Panc1 (cell line): ENCODE measurements at regions not wholly inside any gene's neighbourhood (a gene's known extent, or its start where the extent isn't known, plus 50 kb on each side); places are given as distances from the start of the nearest gene placed in this dataset.

ENCODE experiments used
- ATAC-seq: fragments of 200-7000 bp; cut with Tn5 transposase; 2 replicates; pipeline ENCODE4 v1.9.1; 2020; ENCODE audit warnings: mild to moderate bottlenecking, moderate library complexity
- BruUV-seq: library from RNA; stranded (reverse); fragments of 400-500 nt; replicated peaks from 2 replicates; lab custom pipeline; 2021; lab: Mats Ljungman, UMichigan
- CTCF ChIA-PET: fragments of 300-600 bp; sonication (Branson Sonifier 250); formaldehyde crosslinking; loops from one replicate; lab custom pipeline; 2022; ENCODE audit warnings: antibody characterized with exemption; lab: Charles Lee
- POLR2A ChIA-PET: fragments of 300-600 bp; sonication (Branson Sonifier 250); formaldehyde crosslinking; loops from one replicate; lab custom pipeline; 2022; ENCODE audit warnings: antibody characterized with exemption; lab: Charles Lee
- DNase-seq: peaks from one replicate; pipeline ENCODE4 v3.0.0-alpha.2; 2010; ENCODE audit warnings: low read depth, low spot score
- H3K27ac ChIP-seq: 2 replicates; pipeline ENCODE4 v1.5.1; 2011; ENCODE audit warnings: mild to moderate bottlenecking, low read length, inconsistent platforms
- H3K27me3 ChIP-seq: fragments of 200-500 bp; sonication (Bioruptor generic); 2 replicates; pipeline ENCODE4 v1.6.0; 2014; ENCODE audit warnings: low read length, inconsistent platforms; ENCODE audit not compliant: control insufficient read depth, insufficient read depth
- H3K36me3 ChIP-seq: fragments of 200-500 bp; sonication (Bioruptor generic); 2 replicates; pipeline ENCODE4 v1.5.1; 2014; ENCODE audit warnings: inconsistent platforms, mild to moderate bottlenecking, low read length, moderate library complexity; ENCODE audit not compliant: control insufficient read depth, insufficient read depth
- H3K4me1 ChIP-seq: 2 replicates; pipeline ENCODE4 v1.5.1; 2011; ENCODE audit warnings: inconsistent platforms, mild to moderate bottlenecking, low read length, moderate library complexity; ENCODE audit not compliant: control insufficient read depth, insufficient read depth
- H3K4me3 ChIP-seq, 2 experiments: 2 replicates each; pipeline ENCODE4 v1.5.1; 2011 to 2012; ENCODE audit warnings: low read depth in 2 of 2, low read length in 2 of 2, mild to moderate bottlenecking in 2 of 2, inconsistent platforms in 1 of 2, moderate library complexity in 1 of 2
- H3K9me3 ChIP-seq: fragments of 200-500 bp; sonication (Bioruptor generic); 2 replicates; pipeline ENCODE4 v1.5.1; 2014; ENCODE audit warnings: low read depth, mild to moderate bottlenecking, inconsistent platforms, low read length, moderate library complexity; ENCODE audit not compliant: control insufficient read depth, insufficient read depth
- POLR2AphosphoS5 ChIP-seq: IDR thresholded peaks from 2 replicates; pipeline ENCODE4 v1.6.1; 2012; ENCODE audit warnings: mild to moderate bottlenecking, low read depth, low read length, moderate library complexity
- SIN3A ChIP-seq: IDR thresholded peaks from 2 replicates; pipeline ENCODE4 v1.6.1; 2012; ENCODE audit warnings: low read depth, mild to moderate bottlenecking, low read length, moderate library complexity, borderline replicate concordance; ENCODE audit not compliant: insufficient read depth
- TCF7L2 ChIP-seq: IDR thresholded peaks from 2 replicates; pipeline ENCODE4 v1.6.1; 2011; ENCODE audit warnings: mild to moderate bottlenecking, low read depth, low read length, inconsistent platforms
- in situ Hi-C: cut with HindIII; loops from 2 replicates; pipeline ENCODE4 v1.10.0; 2016; ENCODE audit warnings: low sequenced_read_pairs, low pct_unique_long_range_greater_than_20kb
- intact Hi-C: fragments of 100-400 bp; cut with micrococcal nuclease; formaldehyde crosslinking; loops from one replicate; pipeline ENCODE4 v1.10.0; 2022; ENCODE audit not compliant: unreplicated experiment
- TF ChIP-seq, protein P1 (sequence below), 2 experiments: IDR thresholded peaks; 2 replicates each; pipeline ENCODE4 v1.6.1; 2011 to 2012; ENCODE audit warnings: low read depth in 2 of 2, control low read depth in 1 of 2, low read length in 1 of 2, mild to moderate bottlenecking in 1 of 2, moderate library complexity in 1 of 2; ENCODE audit not compliant: insufficient read depth in 1 of 2
- TF ChIP-seq, protein P2 (sequence below): fragments of 450-650 bp; IDR thresholded peaks from 2 replicates; pipeline ENCODE4 v1.5.1; 2017; ENCODE audit warnings: mild to moderate bottlenecking

DNA sequence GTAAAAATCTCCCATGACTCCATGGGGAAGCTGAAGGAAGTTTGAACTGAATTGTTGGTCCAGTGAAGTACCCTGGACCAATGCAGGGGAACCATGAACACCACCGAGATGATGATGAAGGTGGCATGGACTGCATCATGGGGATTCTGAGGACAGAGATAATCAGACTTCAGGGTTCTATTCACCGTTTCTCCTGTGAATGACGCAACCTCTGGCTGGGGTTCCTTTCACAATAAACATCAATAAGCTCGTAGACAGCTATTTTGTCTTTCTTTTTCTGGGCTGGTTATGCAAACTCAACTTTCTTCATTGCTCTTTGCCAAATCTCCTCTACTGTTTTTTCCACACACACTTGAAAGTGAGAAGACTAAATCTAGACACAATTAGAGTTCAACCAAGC lies 87.9 kb upstream of the NKX2-2 start:
- H3K27ac ChIP-seq = no peak overlapping the region
- DNase-seq (no peak), ATAC-seq (no peak)
- H3K36me3 ChIP-seq = no peaks in the 10 kb centered on the region
- ChIA-PET POLR2A (no interaction called here), CTCF (no interaction called here)
- TF ChIP-seq TCF7L2 (no peak), SIN3A (no peak), POLR2AphosphoS5 (no peak)
- TF ChIP-seq, protein P1, sequence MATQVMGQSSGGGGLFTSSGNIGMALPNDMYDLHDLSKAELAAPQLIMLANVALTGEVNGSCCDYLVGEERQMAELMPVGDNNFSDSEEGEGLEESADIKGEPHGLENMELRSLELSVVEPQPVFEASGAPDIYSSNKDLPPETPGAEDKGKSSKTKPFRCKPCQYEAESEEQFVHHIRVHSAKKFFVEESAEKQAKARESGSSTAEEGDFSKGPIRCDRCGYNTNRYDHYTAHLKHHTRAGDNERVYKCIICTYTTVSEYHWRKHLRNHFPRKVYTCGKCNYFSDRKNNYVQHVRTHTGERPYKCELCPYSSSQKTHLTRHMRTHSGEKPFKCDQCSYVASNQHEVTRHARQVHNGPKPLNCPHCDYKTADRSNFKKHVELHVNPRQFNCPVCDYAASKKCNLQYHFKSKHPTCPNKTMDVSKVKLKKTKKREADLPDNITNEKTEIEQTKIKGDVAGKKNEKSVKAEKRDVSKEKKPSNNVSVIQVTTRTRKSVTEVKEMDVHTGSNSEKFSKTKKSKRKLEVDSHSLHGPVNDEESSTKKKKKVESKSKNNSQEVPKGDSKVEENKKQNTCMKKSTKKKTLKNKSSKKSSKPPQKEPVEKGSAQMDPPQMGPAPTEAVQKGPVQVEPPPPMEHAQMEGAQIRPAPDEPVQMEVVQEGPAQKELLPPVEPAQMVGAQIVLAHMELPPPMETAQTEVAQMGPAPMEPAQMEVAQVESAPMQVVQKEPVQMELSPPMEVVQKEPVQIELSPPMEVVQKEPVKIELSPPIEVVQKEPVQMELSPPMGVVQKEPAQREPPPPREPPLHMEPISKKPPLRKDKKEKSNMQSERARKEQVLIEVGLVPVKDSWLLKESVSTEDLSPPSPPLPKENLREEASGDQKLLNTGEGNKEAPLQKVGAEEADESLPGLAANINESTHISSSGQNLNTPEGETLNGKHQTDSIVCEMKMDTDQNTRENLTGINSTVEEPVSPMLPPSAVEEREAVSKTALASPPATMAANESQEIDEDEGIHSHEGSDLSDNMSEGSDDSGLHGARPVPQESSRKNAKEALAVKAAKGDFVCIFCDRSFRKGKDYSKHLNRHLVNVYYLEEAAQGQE (IDR thresholded peaks at IDR 0.05; ENCODE audit: insufficient read depth in 1 of 2, low read depth in 2 of 2, low read length in 1 of 2) = no peak
- TF ChIP-seq, protein P2, sequence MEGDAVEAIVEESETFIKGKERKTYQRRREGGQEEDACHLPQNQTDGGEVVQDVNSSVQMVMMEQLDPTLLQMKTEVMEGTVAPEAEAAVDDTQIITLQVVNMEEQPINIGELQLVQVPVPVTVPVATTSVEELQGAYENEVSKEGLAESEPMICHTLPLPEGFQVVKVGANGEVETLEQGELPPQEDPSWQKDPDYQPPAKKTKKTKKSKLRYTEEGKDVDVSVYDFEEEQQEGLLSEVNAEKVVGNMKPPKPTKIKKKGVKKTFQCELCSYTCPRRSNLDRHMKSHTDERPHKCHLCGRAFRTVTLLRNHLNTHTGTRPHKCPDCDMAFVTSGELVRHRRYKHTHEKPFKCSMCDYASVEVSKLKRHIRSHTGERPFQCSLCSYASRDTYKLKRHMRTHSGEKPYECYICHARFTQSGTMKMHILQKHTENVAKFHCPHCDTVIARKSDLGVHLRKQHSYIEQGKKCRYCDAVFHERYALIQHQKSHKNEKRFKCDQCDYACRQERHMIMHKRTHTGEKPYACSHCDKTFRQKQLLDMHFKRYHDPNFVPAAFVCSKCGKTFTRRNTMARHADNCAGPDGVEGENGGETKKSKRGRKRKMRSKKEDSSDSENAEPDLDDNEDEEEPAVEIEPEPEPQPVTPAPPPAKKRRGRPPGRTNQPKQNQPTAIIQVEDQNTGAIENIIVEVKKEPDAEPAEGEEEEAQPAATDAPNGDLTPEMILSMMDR = no peak
- H3K4me3 ChIP-seq = no peak overlapping the region
- H3K27me3 ChIP-seq = no peaks in the 10 kb centered on the region
- in situ Hi-C loops (no loop called here), intact Hi-C loops (no loop called here)
- H3K4me1 ChIP-seq = no peaks in the 10 kb centered on the region
- H3K9me3 ChIP-seq = peaks cover 3% of the 10 kb centered on the region; the same call in 1 of the 2 replicates
- BruUV-seq = no TSS peak

DNA sequence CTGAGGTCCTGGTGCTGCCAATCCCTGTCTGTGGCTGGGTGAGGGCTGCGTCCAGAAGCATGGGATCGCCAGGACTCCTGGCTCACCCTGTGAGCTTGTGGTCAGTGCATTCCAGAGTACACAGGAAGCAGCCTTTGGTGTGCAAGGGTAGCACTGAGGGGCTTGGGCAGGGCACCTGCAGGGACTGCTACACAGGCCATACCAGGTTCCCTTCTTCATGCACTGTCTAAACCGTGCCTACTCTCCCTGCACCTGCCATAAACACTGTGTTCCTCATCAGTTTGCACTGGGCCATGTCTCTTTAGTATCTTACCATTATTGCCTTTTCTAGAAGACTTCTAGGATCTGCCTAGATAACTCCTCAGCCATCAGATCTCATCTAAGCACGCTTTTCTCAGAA lies 72.8 kb upstream of the NKX2-2 start:
- TF ChIP-seq, protein P1 (IDR thresholded peaks at IDR 0.05; ENCODE audit: insufficient read depth in 1 of 2, low read depth in 2 of 2, low read length in 1 of 2) = no peak
- TF ChIP-seq SIN3A (no peak), TCF7L2 (no peak), POLR2AphosphoS5 (no peak)
- TF ChIP-seq, protein P2 = no peak
- intact Hi-C loops (no loop called here), in situ Hi-C loops (no loop called here)
- Histone ChIP-seq H3K4me1 (no peaks in the 10 kb centered on the region), H3K27me3 (no peaks in the 10 kb centered on the region; the same call in 1 of the 2 replicates), H3K4me3 (no peak overlapping the region), H3K27ac (no peak overlapping the region), H3K9me3 (no peaks in the 10 kb centered on the region), H3K36me3 (no peaks in the 10 kb centered on the region)
- ATAC-seq (no peak), DNase-seq (no peak)
- ChIA-PET CTCF (no interaction called here), POLR2A (no interaction called here)
- no TSS peak for BruUV-seq
